GM13977 (cell line): ENCODE measurements at regions not wholly inside any gene's neighbourhood (a gene's known extent, or its start where the extent isn't known, plus 50 kb on each side); places are given as distances from the start of the nearest gene placed in this dataset.
A peak's percentile ranks its signal among the peaks of the same experiment; 100 is the strongest.

Source experiments
- DNase-seq: peaks from one replicate; pipeline ENCODE4 v3.0.0; 2012; ENCODE audit warnings: low spot score
- in situ Hi-C: fragments of 300-500 bp; cut with MboI; formaldehyde crosslinking; loops from one replicate; pipeline ENCODE4 v1.12.0; 2022; ENCODE audit warnings: low sequenced_read_pairs, low pct_unique_long_range_greater_than_20kb, mixed read lengths, inconsistent platforms; ENCODE audit not compliant: unreplicated experiment
- TF ChIP-seq, protein P1 (sequence below): IDR thresholded peaks from 2 replicates; pipeline ENCODE4 v1.5.1; 2012; ENCODE audit warnings: mild to moderate bottlenecking, control low read depth; ENCODE audit not compliant: insufficient read depth; ENCODE audit errors: extremely low read depth, missing control alignments

DNA sequence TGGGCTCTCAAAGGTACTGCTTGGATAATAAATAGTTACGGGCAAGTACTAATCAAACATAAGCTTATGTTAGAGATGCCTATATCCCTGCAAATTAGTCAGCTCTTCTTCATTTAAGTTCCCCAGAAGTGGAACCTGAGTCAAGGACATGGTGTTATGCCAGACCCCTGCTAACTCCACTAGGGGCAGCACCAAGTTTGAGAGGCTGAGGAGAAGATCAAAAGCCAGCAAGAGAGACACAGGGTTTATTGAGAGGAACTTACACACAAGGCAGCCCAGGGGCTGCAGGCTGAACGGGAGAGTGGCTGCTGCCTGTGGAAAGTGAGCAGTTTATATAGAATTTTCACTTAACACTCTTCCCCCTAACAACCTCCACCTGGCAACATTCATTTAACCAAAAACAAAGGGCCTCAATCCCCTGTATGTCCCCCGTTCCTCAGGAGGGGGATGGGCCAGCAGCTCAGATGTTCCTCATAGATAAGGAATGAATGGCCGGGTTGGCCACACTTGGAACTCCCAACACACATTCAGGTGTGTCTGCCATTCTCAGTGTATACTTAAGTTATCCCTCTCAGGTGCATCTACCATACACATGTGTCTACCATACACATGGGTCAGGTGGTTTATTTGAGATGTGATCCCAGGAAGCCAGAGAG is 62.6 kb upstream of the GHITM start:
- DNase-seq: peak; percentile 17
- in situ Hi-C loops: no loop called here

DNA sequence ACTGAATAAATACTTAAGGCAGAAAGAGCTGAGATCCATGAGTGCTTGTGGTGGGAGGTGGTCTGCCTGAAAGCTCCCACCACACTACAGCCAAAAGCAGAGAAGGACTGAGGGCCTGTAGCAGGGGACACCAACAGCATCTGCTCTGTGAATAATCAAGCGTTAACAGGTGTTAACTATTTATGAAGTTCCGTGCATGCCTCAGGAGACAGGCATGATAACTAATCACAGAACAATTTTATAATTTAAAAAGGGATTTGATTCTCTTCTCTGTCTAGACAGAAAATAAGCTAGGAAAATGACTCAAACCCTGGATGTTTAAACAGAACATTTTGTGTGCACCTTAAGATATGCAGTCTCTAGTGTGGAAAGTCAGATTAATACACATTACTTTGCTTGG is 61.5 kb upstream of the GHITM start:
- in situ Hi-C loops: no loop called here
- DNase-seq: no peak
- TF ChIP-seq, protein P1, sequence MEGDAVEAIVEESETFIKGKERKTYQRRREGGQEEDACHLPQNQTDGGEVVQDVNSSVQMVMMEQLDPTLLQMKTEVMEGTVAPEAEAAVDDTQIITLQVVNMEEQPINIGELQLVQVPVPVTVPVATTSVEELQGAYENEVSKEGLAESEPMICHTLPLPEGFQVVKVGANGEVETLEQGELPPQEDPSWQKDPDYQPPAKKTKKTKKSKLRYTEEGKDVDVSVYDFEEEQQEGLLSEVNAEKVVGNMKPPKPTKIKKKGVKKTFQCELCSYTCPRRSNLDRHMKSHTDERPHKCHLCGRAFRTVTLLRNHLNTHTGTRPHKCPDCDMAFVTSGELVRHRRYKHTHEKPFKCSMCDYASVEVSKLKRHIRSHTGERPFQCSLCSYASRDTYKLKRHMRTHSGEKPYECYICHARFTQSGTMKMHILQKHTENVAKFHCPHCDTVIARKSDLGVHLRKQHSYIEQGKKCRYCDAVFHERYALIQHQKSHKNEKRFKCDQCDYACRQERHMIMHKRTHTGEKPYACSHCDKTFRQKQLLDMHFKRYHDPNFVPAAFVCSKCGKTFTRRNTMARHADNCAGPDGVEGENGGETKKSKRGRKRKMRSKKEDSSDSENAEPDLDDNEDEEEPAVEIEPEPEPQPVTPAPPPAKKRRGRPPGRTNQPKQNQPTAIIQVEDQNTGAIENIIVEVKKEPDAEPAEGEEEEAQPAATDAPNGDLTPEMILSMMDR: no peak

More for the DNA sequence above, 62.6 kb upstream of the GHITM start:
- TF ChIP-seq, protein P1: peak; percentile 30

DNA sequence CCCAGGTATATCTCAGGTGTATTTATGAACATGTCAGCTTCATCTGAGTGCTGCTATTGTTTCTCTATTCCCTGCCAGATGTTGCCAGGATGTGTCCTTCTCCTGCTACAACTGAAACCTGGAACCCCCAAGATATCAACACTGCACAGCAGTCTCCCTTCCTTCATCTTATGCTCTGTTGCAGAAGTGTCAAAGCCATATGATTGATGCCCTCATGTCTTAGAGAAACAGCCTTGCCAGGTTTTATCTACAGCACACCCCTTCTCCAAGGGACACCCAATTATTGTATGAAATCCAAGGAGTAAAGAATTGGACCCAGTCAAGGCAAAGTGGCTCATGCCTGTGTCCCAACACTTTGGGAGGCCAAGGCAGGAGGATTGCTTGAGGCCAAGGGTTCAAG is 60.5 kb upstream of the GHITM start:
- TF ChIP-seq, protein P1: no peak
- in situ Hi-C loops: no loop called here
- no peak for DNase-seq

DNA sequence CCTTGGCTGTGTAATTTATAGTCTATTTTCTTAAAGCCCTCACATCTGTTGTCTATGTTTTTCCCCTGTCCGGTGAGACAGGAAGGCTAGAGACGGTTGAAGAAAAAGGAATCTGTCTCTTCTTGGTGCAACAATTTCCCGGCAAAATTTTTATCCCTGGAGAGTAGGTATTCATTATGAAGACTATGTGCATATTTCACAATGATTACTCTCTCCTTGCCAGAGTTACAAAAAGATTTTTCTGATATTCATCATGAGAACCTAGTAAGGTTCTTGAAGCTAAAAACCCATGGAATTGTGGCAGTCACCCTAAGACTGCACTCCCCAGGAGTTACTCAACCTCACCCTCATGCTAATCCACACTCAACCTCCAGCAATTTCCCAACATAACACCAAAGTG is 55.0 kb upstream of the GHITM start:
- in situ Hi-C loops: no loop called here
- TF ChIP-seq, protein P1: no peak
- DNase-seq: no peak

DNA sequence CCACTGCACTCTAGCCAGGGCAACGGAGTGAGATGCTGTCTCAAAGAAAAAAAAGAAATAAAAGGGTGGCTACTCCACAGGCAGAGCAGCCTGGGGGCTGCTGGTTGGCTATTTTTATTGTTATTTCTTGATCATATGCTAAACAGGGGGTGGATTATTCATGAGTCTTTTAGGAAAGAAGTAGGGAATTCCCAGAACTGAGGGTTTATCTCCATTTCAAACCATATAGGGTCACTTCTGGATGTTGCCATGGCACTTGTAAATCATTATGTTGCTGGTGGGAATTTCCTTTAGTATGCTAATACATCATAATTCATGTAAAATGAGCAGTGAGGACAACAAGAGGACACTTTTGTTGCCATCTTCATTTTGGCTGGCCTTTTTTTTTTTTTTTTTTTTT is 52.1 kb upstream of the GHITM start:
- TF ChIP-seq, protein P1: no peak
- in situ Hi-C loops: no loop called here
- DNase-seq: no peak

DNA sequence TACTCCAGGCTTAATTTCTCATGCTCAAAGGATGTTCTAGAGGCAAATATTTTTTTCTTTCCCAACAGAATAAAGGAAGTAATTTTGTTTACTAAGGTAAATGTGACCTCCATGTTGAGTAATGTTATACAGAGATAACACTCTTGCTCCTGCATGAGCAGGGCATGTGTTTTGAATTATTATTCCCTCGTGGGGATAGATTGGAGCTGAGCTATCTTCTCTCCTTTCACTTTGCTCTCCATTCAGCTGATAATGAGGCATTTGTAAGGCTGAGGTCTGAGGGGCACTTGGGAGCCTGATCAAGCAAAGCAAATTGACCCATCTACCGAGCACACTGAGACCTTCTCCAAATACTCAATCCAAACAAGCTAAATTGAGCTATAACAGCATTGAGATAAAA is 50.7 kb upstream of the GHITM start:
- no peak for DNase-seq
- TF ChIP-seq, protein P1: no peak
- in situ Hi-C loops: no loop called here
